ENCODE measurements at regions not wholly inside any gene's neighbourhood (a gene's known extent, or its start where the extent isn't known, plus 50 kb on each side); places are given as distances from the start of the nearest gene placed in this dataset.

- H4K20me1 ChIP-seq (replicated peaks; ENCODE audit: control insufficient read depth, extremely low read depth, insufficient read depth, low read length): no peaks in the 10 kb centered on the region
- H3K36me3 ChIP-seq (ENCODE audit: control insufficient read depth in 2 of 2, extremely low read depth in 1 of 2, insufficient read depth in 2 of 2, low read length in 2 of 2): no peaks in the 10 kb centered on the region
- H3K79me2 ChIP-seq (ENCODE audit: control insufficient read depth, insufficient read depth, low read length): no peaks in the 10 kb centered on the region
- CTCF ChIA-PET: no interaction called here
- FAIRE-seq (no peak), DNase-seq (ENCODE audit: low read depth, low spot score) (no peak)
- H3K9me1 ChIP-seq (replicated peaks; ENCODE audit: control insufficient read depth, extremely low read depth, insufficient read depth, low read length): no peaks in the 10 kb centered on the region
- no peaks in the 10 kb centered on the region for H3K4me1 ChIP-seq (ENCODE audit: control insufficient read depth, extremely low read depth, insufficient read depth, low read length)
- POLR2A ChIA-PET: no interaction called here
- intact Hi-C loops (cut with micrococcal nuclease): no loop called here
- H3K4me2 ChIP-seq (ENCODE audit: insufficient read depth, low read length): no peak overlapping the region
- H3K27me3 ChIP-seq (ENCODE audit: control insufficient read depth in 2 of 2, insufficient read depth in 2 of 2, low read length in 2 of 2): no peaks in the 10 kb centered on the region
- BruUV-seq (replicated peaks): no TSS peak
- no peak overlapping the region for H3K4me3 ChIP-seq (replicated peaks in 1 of 3; ENCODE audit: insufficient read depth in 1 of 3, low read depth in 1 of 3, low read length in 3 of 3)
- H2AFZ ChIP-seq (ENCODE audit: low read depth, low read length): no peak overlapping the region
- H3K9me3 ChIP-seq (replicated peaks; ENCODE audit: control insufficient read depth, insufficient read depth, low read length): no peaks in the 10 kb centered on the region
- TF ChIP-seq CTCF (IDR thresholded peaks at IDR 0.05; ENCODE audit: extremely low read depth in 1 of 2, insufficient read depth in 1 of 2, low read depth in 1 of 2, low read length in 2 of 2) (no peak), MAX (IDR thresholded peaks at IDR 0.05; ENCODE audit: insufficient read depth, insufficient read length) (no peak), MYC (IDR thresholded peaks at IDR 0.05; ENCODE audit: low read depth, low read length) (no peak), GATA2 (IDR thresholded peaks at IDR 0.05; ENCODE audit: insufficient read depth, insufficient read length, low read depth, low read length) (no peak), POLR2A (IDR thresholded peaks at IDR 0.05; ENCODE audit: low read depth, low read length) (no peak), POLR2AphosphoS5 (IDR thresholded peaks at IDR 0.05; ENCODE audit: insufficient read depth, low read depth, low read length) (no peak), EZH2 (IDR thresholded peaks at IDR 0.05; ENCODE audit: borderline replicate concordance, low read depth, low read length, severe bottlenecking) (no peak), FOS (IDR thresholded peaks at IDR 0.05; ENCODE audit: borderline replicate concordance, insufficient read depth, low read length) (no peak), JUN (IDR thresholded peaks at IDR 0.05; ENCODE audit: borderline replicate concordance, insufficient read depth, insufficient read length, low read depth) (no peak)
- no peak overlapping the region for H3K9ac ChIP-seq (replicated peaks; ENCODE audit: extremely low read depth, insufficient read depth, low read length)
- dilution Hi-C loops (cut with MboI; ENCODE audit: extremely low pct_ligation_motif_present, low sequenced_read_pairs): no loop called here
- H3K27ac ChIP-seq (ENCODE audit: insufficient read depth, low read depth, low read length): no peak overlapping the region
Measured at GRCh38 chr3:34891941-34892340, 747.4 kb upstream of the ARPP21 start.

Data from endothelial cell of umbilical vein (primary cell).